NB4 (cell line): ENCODE measurements at regions not wholly inside any gene's neighbourhood (a gene's known extent, or its start where the extent isn't known, plus 50 kb on each side); places are given as distances from the start of the nearest gene placed in this dataset.

ENCODE experiments used
- CTCF ChIP-seq: IDR thresholded peaks from one replicate; pipeline ENCODE4 v1.5.1; 2012; ENCODE audit warnings: low read depth, low read length
- MYC ChIP-seq: IDR thresholded peaks from 2 replicates; pipeline ENCODE4 v1.6.1; 2011; ENCODE audit warnings: low read depth, low read length
- TF ChIP-seq, protein P1 (sequence below): IDR thresholded peaks from 2 replicates; pipeline ENCODE4 v1.6.1; 2011; ENCODE audit warnings: low read depth, low read length

- TF ChIP-seq CTCF (no peak), MYC (no peak)
- TF ChIP-seq, protein P1, sequence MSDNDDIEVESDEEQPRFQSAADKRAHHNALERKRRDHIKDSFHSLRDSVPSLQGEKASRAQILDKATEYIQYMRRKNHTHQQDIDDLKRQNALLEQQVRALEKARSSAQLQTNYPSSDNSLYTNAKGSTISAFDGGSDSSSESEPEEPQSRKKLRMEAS = no peak
Observed at GRCh38 chr3:41118461-41119390, 80.6 kb upstream of the CTNNB1 start.
